H9 (cell line): ENCODE measurements at regions not wholly inside any gene's neighbourhood (a gene's known extent, or its start where the extent isn't known, plus 50 kb on each side); places are given as distances from the start of the nearest gene placed in this dataset.

ENCODE experiments used
- DNase-seq: peaks from one replicate; pipeline ENCODE4 v3.0.0-alpha.2; 2017
- H2AFZ ChIP-seq: one replicate; pipeline ENCODE4 v1.6.1; 2013; ENCODE audit warnings: mild to moderate bottlenecking, low read length, control low read depth, moderate library complexity
- H2AK5ac ChIP-seq: 2 replicates; pipeline ENCODE4 v1.6.1; 2013; ENCODE audit warnings: low read length, control low read depth, mixed read lengths; ENCODE audit not compliant: insufficient read length
- H2BK120ac ChIP-seq: one replicate; pipeline ENCODE4 v1.6.1; 2013; ENCODE audit warnings: low read depth, mild to moderate bottlenecking, low read length, control low read depth, inconsistent platforms; ENCODE audit not compliant: poor library complexity, severe bottlenecking
- H2BK12ac ChIP-seq: 2 replicates; pipeline ENCODE4 v1.6.1; 2013; ENCODE audit warnings: low read length, control low read depth, mixed read lengths, low read depth; ENCODE audit not compliant: insufficient read length
- H2BK15ac ChIP-seq: 2 replicates; pipeline ENCODE4 v1.6.1; 2013; ENCODE audit warnings: low read depth, low read length, control low read depth
- H2BK20ac ChIP-seq: one replicate; pipeline ENCODE4 v1.6.1; 2013; ENCODE audit warnings: low read depth, mild to moderate bottlenecking, low read length, control low read depth, inconsistent platforms; ENCODE audit not compliant: poor library complexity, severe bottlenecking
- H2BK5ac ChIP-seq: 2 replicates; pipeline ENCODE4 v1.6.1; 2013; ENCODE audit warnings: low read length, control low read depth, mixed read lengths; ENCODE audit not compliant: insufficient read length
- H3K14ac ChIP-seq: 2 replicates; pipeline ENCODE4 v1.6.1; 2013; ENCODE audit warnings: low read length, control low read depth; ENCODE audit not compliant: insufficient read depth
- H3K18ac ChIP-seq: 2 replicates; pipeline ENCODE4 v1.6.1; 2013; ENCODE audit warnings: low read depth, mild to moderate bottlenecking, mixed read lengths, low read length, control low read depth; ENCODE audit not compliant: insufficient read length
- H3K23ac ChIP-seq: 2 replicates; pipeline ENCODE4 v1.6.1; 2013; ENCODE audit warnings: low read length, control low read depth, mixed read lengths, low read depth; ENCODE audit not compliant: insufficient read length
- H3K23me2 ChIP-seq: 2 replicates; pipeline ENCODE4 v1.6.1; 2013; ENCODE audit warnings: low read depth, mild to moderate bottlenecking, mixed read lengths, low read length, control low read depth; ENCODE audit not compliant: insufficient read length, poor library complexity, severe bottlenecking
- H3K27ac ChIP-seq: 2 replicates; pipeline ENCODE4 v1.5.1; 2013; ENCODE audit warnings: low read length, control low read depth, mixed read lengths, low read depth; ENCODE audit not compliant: insufficient read length
- H3K27me3 ChIP-seq: 2 replicates; pipeline ENCODE4 v1.6.1; 2013; ENCODE audit warnings: low read length, control low read depth, inconsistent platforms; ENCODE audit not compliant: insufficient read depth
- H3K4ac ChIP-seq: 2 replicates; pipeline ENCODE4 v1.6.1; 2013; ENCODE audit warnings: low read depth, mild to moderate bottlenecking, control low read depth, inconsistent platforms, low read length, moderate library complexity
- H3K4me1 ChIP-seq: 2 replicates; pipeline ENCODE4 v1.6.1; 2013; ENCODE audit warnings: low read length, control low read depth, inconsistent platforms; ENCODE audit not compliant: insufficient read depth
- H3K4me2 ChIP-seq: 2 replicates; pipeline ENCODE4 v1.6.1; 2013; ENCODE audit warnings: low read length, control low read depth, mixed read lengths; ENCODE audit not compliant: insufficient read length, insufficient read depth
- H3K56ac ChIP-seq: 2 replicates; pipeline ENCODE4 v1.6.1; 2013; ENCODE audit warnings: low read depth, mild to moderate bottlenecking, mixed read lengths, low read length, control low read depth; ENCODE audit not compliant: insufficient read length
- H3K79me1 ChIP-seq: 2 replicates; pipeline ENCODE4 v1.6.1; 2013; ENCODE audit warnings: low read depth, mild to moderate bottlenecking, moderate library complexity, low read length, control low read depth, inconsistent platforms; ENCODE audit not compliant: insufficient read depth, poor library complexity, severe bottlenecking
- H3K79me2 ChIP-seq: 2 replicates; pipeline ENCODE4 v1.6.1; 2013; ENCODE audit warnings: low read length, control low read depth, inconsistent platforms; ENCODE audit not compliant: insufficient read depth
- H3K9ac ChIP-seq: 2 replicates; pipeline ENCODE4 v1.6.1; 2013; ENCODE audit warnings: low read length, control low read depth, mixed read lengths; ENCODE audit not compliant: insufficient read length; ENCODE audit errors: extremely low read depth
- H3K9me3 ChIP-seq: one replicate; pipeline ENCODE4 v1.6.1; 2013; ENCODE audit warnings: low read depth, low read length, inconsistent platforms; ENCODE audit not compliant: control insufficient read depth
- H3T11ph ChIP-seq: one replicate; pipeline ENCODE4 v1.6.1; 2013; ENCODE audit warnings: mild to moderate bottlenecking, low read length, control low read depth, inconsistent platforms
- H4K20me1 ChIP-seq: one replicate; pipeline ENCODE4 v1.6.1; 2013; ENCODE audit not compliant: control insufficient read depth, insufficient read length, insufficient read depth
- H4K5ac ChIP-seq: 2 replicates; pipeline ENCODE4 v1.6.1; 2013; ENCODE audit warnings: low read depth, mild to moderate bottlenecking, mixed read lengths, low read length, control low read depth; ENCODE audit not compliant: insufficient read length
- H4K8ac ChIP-seq: replicated peaks from 2 replicates; pipeline ENCODE4 v1.6.1; 2013; ENCODE audit warnings: low read length, control low read depth, mixed read lengths, low read depth; ENCODE audit not compliant: insufficient read length
- H4K91ac ChIP-seq: 2 replicates; pipeline ENCODE4 v1.6.1; 2013; ENCODE audit warnings: low read depth, mild to moderate bottlenecking, moderate library complexity, mixed read lengths, low read length, control low read depth; ENCODE audit not compliant: insufficient read length
- H3K27ac Mint-ChIP-seq, 3 experiments: 2 replicates in 2 of 3; 3 replicates in 1 of 3; pipeline ENCODE4 v1.8.0; 2020 to 2021; ENCODE audit warnings: mixed read lengths in 3 of 3, mild to moderate bottlenecking in 1 of 3, moderate library complexity in 1 of 3
- H3K27me3 Mint-ChIP-seq: 2 replicates; pipeline ENCODE4 v1.8.0; 2021; ENCODE audit warnings: low read depth, mild to moderate bottlenecking, moderate library complexity, mixed read lengths
- H3K36me3 Mint-ChIP-seq, 3 experiments: 2 replicates in 2 of 3; 3 replicates in 1 of 3; pipeline ENCODE4 v1.8.0; 2020 to 2021; ENCODE audit warnings: low read depth in 3 of 3, mixed read lengths in 3 of 3; ENCODE audit not compliant: insufficient read depth in 1 of 3
- H3K4me1 Mint-ChIP-seq, 2 experiments: 2 replicates each; pipeline ENCODE4 v1.8.0; 2020; ENCODE audit warnings: mixed read lengths in 2 of 2
- H3K4me3 Mint-ChIP-seq, 2 experiments: 2 replicates in 1 of 2; 3 replicates in 1 of 2; pipeline ENCODE4 v1.8.0; 2020 to 2021; ENCODE audit warnings: mild to moderate bottlenecking in 2 of 2, mixed read lengths in 2 of 2, moderate library complexity in 1 of 2
- H3K9me3 Mint-ChIP-seq, 2 experiments: 2 replicates in 1 of 2; 3 replicates in 1 of 2; pipeline ENCODE4 v1.8.0; 2020; ENCODE audit warnings: mild to moderate bottlenecking in 2 of 2, mixed read lengths in 2 of 2, moderate library complexity in 1 of 2
- CTCF ChIP-seq: fragments of 200-600 bp; sonication (generic); conservative IDR thresholded peaks from 3 replicates; pipeline ENCODE4 v1.8.0; 2021; ENCODE audit warnings: antibody characterized with exemption, mild to moderate bottlenecking
- WGBS: extraction: QIAGEN DNeasy Blood & Tissue Kit; methylation state at CpG from one replicate; pipeline ENCODE4 v1.1.7; 2013; ENCODE audit warnings: missing lambda C conversion rate, low lambda C conversion rate, mixed read lengths; ENCODE audit not compliant: insufficient read length; ENCODE audit errors: extremely low coverage; 5-methylcytosine and 5-hydroxymethylcytosine counted together

- no peak overlapping the region for H3K4me3 Mint-ChIP-seq
- no peak overlapping the region for H2AFZ ChIP-seq
- no peak overlapping the region for H3K23ac ChIP-seq
- H3K79me1 ChIP-seq, result no peaks in the 10 kb centered on the region
- H3T11ph ChIP-seq, result no peak overlapping the region
- no peaks in the 10 kb centered on the region for H3K9me3 ChIP-seq
- no peak overlapping the region for H2BK20ac ChIP-seq
- no peak overlapping the region for H4K91ac ChIP-seq
- no peak for DNase-seq
- H3K36me3 Mint-ChIP-seq, result no peaks in the 10 kb centered on the region
- TF ChIP-seq CTCF, result no peak
- H3K27me3 Mint-ChIP-seq, result no peaks in the 10 kb centered on the region
- no peak overlapping the region for H4K8ac ChIP-seq
- H2BK15ac ChIP-seq, result no peak overlapping the region
- no CpG with 5 or more reads among the region's 3 CpGs for WGBS
- no peak overlapping the region for H2BK12ac ChIP-seq
- no peak overlapping the region for H2BK5ac ChIP-seq
- no peak overlapping the region for H3K27ac ChIP-seq
- no peak overlapping the region for H2AK5ac ChIP-seq
- H3K18ac ChIP-seq, result no peak overlapping the region
- no peaks in the 10 kb centered on the region for H3K9me3 Mint-ChIP-seq
- H3K27me3 ChIP-seq, result no peaks in the 10 kb centered on the region
- no peak overlapping the region for H3K27ac Mint-ChIP-seq
- no peak overlapping the region for H3K14ac ChIP-seq
- no peaks in the 10 kb centered on the region for H4K20me1 ChIP-seq
- no peak overlapping the region for H3K56ac ChIP-seq
- no peak overlapping the region for H4K5ac ChIP-seq
- H3K4me1 ChIP-seq, result no peaks in the 10 kb centered on the region
- peaks cover 8% of the 10 kb centered on the region in 2 experiments for H3K4me1 Mint-ChIP-seq
- H3K4me2 ChIP-seq, result no peak overlapping the region
- H3K9ac ChIP-seq, result no peak overlapping the region
- H2BK120ac ChIP-seq, result no peak overlapping the region
- no peak overlapping the region for H3K4ac ChIP-seq
- H3K23me2 ChIP-seq, result no peaks in the 10 kb centered on the region
- H3K79me2 ChIP-seq, result no peaks in the 10 kb centered on the region
Observed at GRCh38 chr3:101979033-101979432, 129.7 kb downstream of the NFKBIZ start.
